GM19025 (cell line): ENCODE measurements at regions not wholly inside any gene's neighbourhood (a gene's known extent, or its start where the extent isn't known, plus 50 kb on each side); places are given as distances from the start of the nearest gene placed in this dataset.
"Not testable (repeated sequence)": the region's sequence is repeated elsewhere in the genome, so short reads cannot be mapped to it uniquely, and the experiment has no call there.

ENCODE experiments used
- ATAC-seq: cut with Tn5 transposase; IDR thresholded peaks from one replicate; pipeline ENCODE4 v1.9.1; 2021; ENCODE audit warnings: mild to moderate bottlenecking, low read depth, moderate library complexity; ENCODE audit not compliant: unreplicated experiment

DNA sequence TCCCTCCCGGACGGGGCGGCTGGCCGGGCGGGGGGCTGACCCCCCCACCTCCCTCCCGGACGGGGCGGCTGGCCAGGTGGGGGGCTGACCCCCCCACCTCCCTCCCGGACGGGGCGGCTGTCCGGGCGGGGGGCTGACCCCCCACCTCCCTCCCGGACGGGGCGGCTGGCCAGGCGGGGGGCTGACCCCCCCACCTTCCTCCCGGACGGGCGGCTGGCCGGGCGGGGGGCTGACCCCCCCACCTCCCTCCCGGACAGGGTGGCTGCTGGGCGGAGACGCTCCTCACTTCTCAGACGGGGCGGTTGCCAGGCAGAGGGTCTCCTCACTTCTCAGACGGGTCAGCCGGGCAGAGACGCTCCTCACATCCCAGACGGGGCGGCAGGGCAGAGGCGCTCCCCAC, 168.5 kb upstream of the SPRED2 start:
- not testable (repeated sequence) for ATAC-seq

DNA sequence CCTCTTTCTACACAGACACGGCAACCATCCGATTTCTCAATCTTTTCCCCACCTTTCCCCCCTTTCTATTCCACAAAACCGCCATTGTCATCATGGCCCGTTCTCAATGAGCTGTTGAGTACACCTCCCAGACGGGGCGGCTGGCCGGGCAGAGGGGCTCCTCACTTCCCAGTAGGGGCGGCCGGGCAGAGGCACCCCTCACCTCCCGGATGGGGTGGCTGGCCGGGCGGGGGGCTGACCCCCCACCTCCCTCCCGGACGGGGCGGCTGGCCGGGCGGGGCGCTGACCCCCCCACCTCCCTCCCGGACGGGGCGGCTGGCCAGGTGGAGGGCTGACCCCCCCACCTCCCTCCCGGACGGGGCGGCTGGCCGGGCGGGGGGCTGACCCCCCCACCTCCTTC, 168.0 kb upstream of the SPRED2 start:
- not testable (repeated sequence) for ATAC-seq

DNA sequence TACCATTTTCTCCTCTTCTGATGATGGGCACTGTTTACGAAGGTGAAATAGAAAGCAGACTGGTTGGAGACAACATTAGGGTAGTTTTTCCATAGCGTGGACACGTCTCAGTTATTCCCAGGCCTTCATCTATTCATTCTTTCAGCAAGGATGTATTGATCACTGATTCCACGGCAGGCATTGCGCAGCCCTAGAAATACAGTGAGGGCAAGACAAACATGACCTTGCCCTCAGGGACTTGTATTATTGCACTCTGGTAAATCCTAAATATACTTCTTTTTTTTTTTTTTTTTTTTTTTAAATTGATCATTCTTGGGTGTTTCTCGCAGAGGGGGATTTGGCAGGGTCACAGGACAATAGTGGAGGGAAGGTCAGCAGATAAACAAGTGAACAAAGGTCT, 167.3 kb upstream of the SPRED2 start:
- no peak for ATAC-seq

DNA sequence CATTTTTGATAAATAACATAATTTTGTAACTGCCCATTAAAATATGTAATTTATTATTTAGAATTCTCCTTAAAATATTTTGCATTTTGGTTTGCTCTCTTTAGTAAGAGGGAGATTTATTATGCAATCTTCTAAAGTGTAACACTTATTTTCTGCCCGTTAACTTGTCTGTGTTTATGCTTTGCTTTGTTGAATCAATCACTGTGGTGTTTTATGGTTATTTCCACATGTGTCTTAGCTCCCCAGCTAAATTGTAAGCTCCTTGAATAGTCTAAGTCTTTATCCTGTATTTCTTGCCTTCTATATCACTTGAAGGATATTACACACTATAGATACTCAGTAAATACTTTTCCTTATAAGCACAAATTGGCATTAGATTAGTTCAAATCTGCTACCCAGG, 166.6 kb upstream of the SPRED2 start:
- no peak for ATAC-seq

DNA sequence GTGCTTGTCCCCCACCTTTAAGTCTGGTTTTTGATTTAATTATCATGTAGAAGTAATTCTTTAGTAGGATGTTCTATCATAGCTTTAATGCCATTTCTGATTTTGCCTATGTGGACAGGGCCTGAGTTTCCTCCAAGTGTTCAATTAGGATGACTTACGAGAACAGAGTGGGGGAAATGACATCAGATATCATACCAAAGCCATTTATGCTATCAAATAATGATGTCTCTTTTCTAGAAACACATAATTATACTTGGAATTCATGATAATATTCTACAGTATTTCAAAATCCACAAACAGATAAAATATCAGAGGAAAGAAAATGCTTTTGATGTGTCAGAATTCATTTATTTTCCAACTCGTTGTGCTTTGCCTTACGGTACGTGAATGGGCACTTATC, 165.9 kb upstream of the SPRED2 start:
- ATAC-seq = no peak

DNA sequence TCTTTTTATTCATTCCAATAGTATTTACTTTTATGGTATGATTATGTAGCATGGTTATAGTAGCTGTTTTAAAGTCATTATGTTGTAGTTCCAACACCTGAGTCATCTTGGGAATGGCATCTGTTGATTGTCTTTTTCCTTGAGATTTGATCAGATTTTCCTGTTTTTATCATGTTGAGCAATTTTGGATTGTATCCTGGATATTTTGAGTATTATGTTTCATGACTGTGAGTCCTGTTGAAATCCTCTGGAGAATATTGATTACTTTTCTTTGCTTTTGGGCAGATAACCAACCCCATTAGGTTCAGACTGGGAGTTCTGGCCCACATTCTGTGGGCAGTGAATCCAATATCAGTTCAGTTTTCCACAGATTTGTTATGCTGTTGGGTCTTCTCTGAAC, 163.2 kb upstream of the SPRED2 start:
- ATAC-seq = no peak

DNA sequence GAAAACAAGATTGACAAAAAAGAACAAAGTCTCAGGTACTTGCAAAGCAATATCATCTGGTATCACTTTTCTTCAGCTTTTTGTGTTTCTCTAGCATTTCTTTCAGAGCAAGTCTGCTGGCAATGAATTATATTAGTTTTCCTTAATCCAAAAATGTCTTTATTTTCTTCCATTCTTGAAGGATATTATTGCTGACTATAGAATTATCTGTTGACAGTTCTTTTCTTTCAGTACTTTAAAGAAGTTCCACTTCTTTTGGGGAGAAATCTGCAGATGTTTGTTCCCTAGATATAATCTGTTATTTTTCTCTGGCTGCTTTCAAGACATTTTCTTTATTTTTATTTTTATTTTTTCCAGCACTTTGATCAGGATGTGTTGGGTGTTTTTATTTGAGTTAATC, 161.8 kb upstream of the SPRED2 start:
- no peak for ATAC-seq

DNA sequence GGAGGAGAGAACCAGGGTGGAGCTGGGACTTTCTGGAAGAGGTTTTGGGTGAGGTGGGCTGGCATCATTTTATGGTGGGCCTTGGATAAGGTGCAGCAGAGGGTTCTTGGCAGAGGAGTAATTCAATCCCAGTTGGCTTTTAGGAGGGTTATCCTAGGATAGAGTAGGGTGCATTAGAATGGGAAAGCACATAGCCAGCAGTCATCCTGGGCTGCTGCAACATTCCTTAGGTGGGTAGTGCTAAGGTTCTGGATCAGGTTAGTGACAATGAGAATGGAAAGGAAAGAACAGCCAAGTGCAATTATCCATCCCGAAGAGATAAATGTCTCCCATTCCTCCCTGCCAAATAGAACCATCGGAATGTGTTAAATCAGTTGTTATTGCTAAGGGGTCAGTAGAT, 157.3 kb upstream of the SPRED2 start:
- ATAC-seq = no peak

DNA sequence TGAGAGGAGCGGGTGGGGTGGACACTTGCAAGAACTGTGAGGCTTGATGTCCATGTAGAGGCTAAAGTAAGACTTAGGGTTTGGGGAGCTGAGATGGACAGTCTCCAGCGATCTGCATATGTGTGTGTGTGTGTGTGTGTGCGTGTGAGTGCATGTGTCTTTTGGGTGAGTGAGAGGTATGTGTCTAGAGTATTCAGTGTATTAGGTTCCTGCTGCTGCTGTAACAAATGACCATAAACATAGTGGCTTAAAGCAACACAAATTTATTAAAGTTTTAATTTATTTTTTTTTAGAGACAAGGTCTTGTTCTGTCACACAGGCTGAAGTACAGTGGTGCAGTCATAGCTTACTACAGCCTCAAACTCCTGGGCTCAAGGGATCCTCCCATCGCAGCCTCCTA, 155.4 kb upstream of the SPRED2 start:
- no peak for ATAC-seq

DNA sequence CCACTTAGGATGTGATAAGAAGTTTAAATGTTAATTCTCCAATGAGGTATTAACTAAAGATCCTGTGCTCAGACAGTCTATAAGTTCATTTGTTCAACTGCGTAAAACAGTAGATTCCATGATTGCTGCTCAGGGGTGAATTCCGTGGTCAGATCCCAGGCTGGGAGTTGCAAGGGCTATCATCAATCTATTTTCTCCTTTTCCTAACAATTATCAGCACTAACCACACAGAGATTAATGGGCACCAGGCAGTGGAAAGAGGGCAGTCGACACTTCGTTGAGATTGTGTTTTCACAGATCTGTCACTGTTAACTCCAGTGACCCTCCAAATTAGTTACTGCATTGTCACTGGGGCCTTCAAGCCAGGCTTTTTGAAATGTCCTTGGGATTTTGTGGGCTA, 154.1 kb upstream of the SPRED2 start:
- no peak for ATAC-seq

DNA sequence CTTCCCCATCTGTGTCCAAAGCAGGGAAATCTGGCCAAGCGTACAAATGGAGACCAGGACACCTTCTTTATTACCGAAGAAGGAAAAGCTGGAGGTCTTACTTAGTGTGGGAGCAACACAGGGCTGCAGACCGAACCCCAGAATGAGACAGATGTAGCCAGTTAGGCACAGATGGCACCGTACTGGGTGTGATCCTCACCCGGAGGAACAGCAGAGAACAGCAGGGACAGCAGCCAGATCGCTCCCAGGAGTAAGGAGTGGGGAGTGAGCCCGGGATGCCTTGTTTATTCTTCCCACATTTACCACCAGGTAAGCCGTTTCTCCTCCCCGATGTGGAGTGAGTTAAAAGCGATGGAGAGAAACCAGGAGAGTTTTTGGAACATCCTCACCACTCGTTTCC, 150.7 kb upstream of the SPRED2 start:
- no peak for ATAC-seq

DNA sequence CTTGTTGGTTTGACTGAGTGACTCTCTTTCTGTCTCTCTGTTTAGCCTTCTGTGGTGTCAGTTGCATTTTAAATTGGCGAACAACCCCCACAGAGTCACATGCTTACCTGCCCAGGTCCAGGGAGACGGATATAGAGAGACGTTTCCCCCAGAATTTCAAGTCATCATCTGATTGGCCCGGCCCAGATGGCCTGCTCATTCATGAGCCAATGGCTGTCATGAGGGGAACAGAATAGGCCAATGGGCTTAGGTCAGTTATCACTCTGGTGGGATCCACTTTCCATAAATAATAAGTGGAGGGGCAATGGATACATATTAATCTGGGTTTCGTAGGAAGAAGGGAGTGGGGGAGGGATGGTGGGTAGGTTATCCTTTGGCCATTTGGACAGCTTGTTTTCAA, 150.0 kb upstream of the SPRED2 start:
- no peak for ATAC-seq

DNA sequence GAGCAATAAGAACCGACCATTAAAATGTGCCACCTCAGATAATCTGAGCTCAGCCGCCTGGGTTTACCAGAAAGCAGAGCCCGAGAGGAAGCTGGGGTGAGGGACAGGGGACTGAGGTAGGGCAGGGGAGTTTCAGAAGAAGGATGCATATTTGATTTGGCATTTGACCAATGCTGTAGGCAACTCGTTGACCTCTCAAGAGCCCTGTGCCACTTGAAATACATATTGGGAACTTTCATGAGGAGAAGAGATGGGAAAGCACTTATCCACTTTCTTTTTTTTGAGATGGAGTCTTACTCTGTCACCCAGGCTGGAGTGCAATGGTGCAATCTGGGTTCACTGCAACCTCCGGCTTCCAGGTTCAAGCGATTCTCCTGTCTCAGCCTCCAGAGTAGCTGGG, 148.4 kb upstream of the SPRED2 start:
- ATAC-seq = no peak

DNA sequence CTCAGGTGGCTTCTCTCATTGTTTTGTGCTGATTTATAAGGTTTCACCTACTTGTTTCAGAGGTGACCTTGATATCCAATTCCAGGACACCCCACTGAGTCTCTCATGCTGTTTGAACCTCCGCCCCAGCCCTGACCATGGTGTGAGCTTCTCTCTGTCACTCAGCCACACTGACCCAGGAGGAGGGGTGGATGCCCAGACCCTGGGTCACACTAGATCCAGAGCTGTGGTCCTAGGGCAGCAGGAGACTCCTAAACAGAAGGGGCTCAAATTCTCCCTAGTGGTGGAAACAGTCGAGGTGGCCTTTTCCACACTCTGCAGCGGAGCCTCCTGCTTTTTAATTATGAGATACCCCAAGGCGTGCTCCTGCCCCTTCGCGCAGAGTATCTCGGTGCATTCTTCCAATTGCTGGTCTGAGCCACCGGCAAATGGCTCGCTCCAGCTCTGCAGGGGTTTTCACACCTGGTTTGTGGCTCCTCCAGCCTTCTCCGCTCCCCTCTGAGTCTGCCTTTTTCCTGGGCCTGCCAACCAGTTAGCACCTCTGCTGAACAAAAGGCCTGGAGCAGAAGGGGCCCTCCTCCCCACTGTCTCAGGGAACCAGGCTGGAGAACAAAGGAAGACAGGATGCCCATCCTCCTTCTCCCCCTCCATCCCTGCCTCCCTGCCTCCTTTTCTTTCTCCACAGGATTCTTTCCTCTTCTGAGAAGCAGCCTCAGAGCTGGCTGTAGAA, 147.3 kb upstream of the SPRED2 start:
- no peak for ATAC-seq

DNA sequence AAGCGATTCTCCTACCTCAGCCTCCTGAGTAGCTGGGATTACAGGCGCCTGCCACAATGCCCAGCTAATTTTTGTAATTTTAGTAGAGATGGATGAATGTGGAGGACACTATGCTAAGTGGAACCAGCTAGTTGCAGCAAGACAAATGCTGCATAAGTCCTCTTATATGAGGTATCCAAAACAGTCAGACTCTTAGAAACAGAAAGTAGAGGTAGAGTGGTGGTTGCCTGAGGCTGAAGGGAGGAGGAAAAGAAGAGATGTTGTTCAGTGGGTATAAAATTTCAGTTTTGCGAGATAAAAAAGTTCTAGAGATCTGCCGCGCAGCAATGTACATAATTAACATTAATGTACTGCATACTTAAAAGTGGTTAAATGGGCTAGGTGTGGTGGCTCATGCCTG, 145.3 kb upstream of the SPRED2 start:
- ATAC-seq = no peak

DNA sequence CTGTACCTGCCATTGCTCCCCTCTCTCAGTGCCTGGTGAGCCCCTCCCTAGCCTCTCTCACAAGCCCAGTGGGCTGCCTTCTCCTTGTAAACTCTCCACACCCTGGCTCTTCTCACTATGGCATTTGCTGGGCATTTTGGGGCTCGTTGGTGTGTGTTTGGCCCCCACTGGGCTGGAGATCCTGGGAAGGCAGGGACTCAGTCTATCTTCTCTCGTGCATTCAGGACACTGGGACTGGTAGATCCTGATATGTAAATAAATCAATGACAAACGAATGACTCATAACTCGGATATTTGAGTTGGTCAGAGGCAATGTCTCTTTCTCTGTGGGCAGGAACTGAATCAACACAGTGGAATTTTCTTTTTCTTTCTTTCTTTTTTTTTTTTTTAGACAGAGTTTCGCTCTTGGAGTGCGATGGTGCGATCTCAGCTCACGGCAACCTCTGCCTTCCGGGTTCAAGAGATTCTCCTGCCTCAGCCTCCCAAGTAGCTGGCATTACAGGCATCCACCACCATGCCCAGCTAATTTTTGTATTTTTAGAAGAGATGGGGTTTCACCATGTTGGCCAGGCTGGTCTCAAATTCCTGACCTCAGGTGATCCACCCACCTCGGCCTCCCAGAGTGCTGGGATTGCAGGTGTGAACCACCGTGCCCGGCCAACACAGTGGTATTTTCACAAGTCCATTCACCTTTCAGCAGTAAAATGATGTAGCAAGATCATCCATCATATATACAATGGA, 144.6 kb upstream of the SPRED2 start:
- ATAC-seq = no peak

DNA sequence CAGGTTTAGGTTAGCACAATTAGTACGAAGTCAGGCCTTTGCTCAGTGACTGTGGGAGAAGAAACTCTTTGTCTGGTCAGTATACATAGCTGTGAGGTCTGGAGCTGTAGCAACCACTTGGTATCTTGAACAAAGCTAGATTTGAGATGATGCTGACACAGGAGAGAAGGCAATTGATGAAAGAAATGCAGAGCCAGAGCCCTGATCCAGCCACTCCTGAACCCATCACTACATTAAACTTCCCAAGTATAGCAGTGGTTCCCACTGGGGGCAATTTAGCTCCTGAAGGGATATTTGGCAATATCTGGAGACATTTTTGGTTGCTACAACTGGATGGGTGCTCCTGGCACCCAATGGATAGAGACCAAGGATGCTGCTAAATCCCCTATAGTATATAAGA, 143.9 kb upstream of the SPRED2 start:
- ATAC-seq = no peak

DNA sequence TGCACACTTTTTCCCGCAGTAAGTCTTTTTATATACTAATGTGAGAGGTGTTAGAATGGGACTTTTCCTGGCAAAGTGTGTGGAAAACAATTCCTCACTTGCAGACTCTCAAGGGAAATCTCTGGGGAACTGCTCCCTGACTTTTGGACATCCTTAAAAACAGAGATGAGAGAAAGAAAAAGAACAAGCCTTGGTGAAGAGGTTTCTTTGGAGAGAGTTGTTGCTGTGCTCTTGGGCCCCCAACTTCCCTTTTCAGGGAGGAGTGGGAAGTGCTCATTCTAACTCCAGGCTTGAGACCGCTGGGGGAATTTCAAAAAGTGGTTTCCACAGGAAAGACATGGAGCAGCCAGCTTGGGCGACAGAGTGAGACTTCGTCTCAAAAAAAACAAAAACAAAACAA, 142.6 kb upstream of the SPRED2 start:
- ATAC-seq = no peak

DNA sequence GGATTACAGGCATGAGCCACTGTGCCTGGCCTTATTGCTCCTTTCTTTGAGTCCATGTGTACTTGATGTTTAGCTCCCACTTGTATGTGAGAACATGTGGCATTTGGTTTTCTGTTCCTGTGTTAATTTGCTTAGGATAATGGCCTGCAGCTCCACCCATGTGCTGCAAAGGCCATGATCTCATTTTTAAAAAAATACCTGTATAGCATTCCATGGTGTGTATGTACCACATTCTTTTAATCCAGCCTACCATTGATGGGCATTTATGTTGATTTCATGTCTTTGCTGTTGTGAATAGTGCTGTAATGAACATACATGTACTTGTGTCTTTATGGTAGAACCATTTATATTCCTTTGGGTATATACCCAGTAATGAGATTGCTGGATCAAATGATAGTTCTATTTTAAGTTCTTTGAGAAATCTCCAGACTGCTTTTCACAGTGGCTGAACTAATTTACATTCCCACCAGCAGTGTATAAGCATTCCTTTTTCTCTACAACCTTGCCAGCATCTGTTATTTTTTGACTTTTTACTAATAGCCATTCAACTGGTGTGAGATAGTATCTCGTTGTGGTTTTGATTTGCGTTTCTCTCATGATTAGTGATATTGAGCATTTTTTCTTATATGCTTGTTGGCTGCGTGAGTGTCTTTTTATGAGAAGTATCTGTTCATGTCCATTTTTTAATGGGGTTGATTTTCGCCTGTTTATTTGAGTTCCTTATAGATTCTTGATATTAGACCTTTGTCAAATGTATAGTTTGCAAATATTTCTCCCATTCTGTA, 136.4 kb upstream of the SPRED2 start:
- not testable (repeated sequence) for ATAC-seq

DNA sequence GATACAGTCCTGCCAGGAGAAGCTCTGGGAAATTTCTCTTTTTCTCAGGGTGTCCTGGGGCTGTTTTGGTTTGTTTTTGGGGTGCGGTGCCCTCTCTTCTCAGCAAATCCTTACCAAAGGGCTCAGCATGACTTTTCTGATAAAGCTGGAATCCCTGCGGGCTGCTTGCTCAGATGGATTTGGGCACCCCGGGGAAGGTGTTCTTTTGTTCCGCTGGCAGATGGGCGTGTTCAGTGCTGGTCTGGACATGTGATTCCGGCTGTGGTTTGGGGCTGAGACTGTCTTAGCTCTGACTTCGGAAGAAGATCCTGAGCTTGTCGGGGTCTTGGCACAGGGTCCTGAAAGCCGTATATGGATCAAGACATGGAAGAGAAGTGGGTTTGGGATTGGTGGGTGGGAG, 134.2 kb upstream of the SPRED2 start:
- ATAC-seq = no peak

DNA sequence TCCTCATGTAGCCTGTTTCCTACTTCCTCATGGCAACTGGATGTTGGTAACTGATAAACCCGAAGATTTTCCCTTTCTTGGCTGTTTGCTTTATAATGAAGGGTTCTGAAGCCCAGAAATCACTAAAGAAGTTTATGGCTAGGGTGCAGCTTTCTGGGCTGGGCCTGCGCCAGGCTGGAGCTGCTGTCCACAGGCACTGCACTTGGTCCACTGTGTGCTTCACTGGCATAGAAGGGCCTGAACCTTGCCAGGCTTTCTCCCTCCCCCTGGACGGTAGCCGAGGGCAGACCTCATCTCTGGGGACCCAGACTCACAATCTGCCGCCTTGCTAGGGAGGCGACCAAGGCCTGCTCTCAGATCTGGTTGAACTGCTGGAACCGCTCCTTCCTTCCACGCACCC, 133.3 kb upstream of the SPRED2 start:
- no peak for ATAC-seq

DNA sequence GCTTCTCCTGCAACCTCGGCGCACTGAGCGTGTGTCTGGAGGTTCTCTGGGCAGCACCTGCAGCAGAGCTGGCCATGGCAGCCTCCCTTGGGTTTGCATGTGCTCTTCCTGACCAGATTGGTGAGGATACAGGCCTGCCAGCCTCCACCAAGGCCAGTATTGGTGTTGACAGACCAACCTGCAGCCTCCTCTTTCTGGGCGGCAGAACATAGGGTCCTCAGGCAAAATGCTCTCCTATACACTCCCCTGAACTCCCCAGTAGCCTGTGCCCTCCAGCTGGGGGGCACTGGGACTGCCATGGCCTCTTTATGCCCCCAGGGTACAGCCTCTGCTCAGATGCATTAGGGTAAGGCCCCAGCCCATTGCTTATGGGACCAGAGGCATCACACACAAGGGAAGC, 131.9 kb upstream of the SPRED2 start:
- ATAC-seq = no peak
